Kidney (tissue), 13 donors: ENCODE measurements at regions not wholly inside any gene's neighbourhood (a gene's known extent, or its start where the extent isn't known, plus 50 kb on each side); places are given as distances from the start of the nearest gene placed in this dataset.
A peak's percentile ranks its signal among the peaks of the same experiment; 100 is the strongest.

Source experiments
- DNase-seq, 5 donors: peaks; one replicate each; pipeline ENCODE4 v3.0.0-alpha.2; 2013 to 2020
- FAIRE-seq: peaks from 2 replicates; lab custom pipeline; 2012; peaks lifted over from hg19 to GRCh38; lab: Jason Lieb, UNC
- H3K27ac ChIP-seq, 2 donors: one replicate each; pipeline ENCODE4 v1.7.0; 2013; ENCODE audit warnings: low read depth in 2 of 2, low read length in 2 of 2, inconsistent platforms in 1 of 2
- H3K27me3 ChIP-seq: one replicate; pipeline ENCODE4 v1.7.1; 2013; ENCODE audit warnings: low read length, inconsistent platforms; ENCODE audit not compliant: control insufficient read depth, insufficient read depth
- H3K36me3 ChIP-seq, 3 donors: one replicate each; pipeline versions ENCODE4 v1.7.0 to v1.7.1; 2013; ENCODE audit warnings: low read length in 3 of 3, control low read depth in 1 of 3, inconsistent platforms in 1 of 3; ENCODE audit not compliant: insufficient read depth in 3 of 3, control insufficient read depth in 2 of 3
- H3K4me1 ChIP-seq, 3 donors: one replicate each; pipeline versions ENCODE4 v1.7.0 to v1.7.1; 2013; ENCODE audit warnings: low read length in 3 of 3, inconsistent platforms in 1 of 3, low read depth in 1 of 3; ENCODE audit not compliant: control insufficient read depth in 2 of 3, insufficient read depth in 2 of 3
- H3K4me3 ChIP-seq, 3 donors: one replicate each; pipeline versions ENCODE4 v1.7.0 to v1.8.1; 2013; ENCODE audit warnings: low read length in 3 of 3, control low read depth in 1 of 3, inconsistent platforms in 1 of 3
- H3K9ac ChIP-seq, 3 donors: one replicate each; pipeline versions ENCODE4 v1.7.0 to v1.7.1; 2013; ENCODE audit warnings: low read length in 3 of 3, control low read depth in 1 of 3, inconsistent platforms in 1 of 3
- H3K9me3 ChIP-seq, 3 donors: one replicate each; pipeline versions ENCODE4 v1.7.0 to v1.7.1; 2013; ENCODE audit warnings: low read length in 3 of 3, control low read depth in 1 of 3, inconsistent platforms in 1 of 3; ENCODE audit not compliant: control insufficient read depth in 2 of 3, insufficient read depth in 1 of 3
- intact Hi-C: fragments of 100-400 bp; cut with DNase I; formaldehyde crosslinking; loops from one replicate; pipeline ENCODE4 v1.11.1; 2022
- TF ChIP-seq, protein P1 (sequence below): IDR thresholded peaks from 3 replicates; pipeline ENCODE4 v1.5.1; 2012; ENCODE audit warnings: mild to moderate bottlenecking, moderate library complexity, borderline replicate concordance; ENCODE audit not compliant: insufficient read depth; ENCODE audit errors: extremely low read depth
- donor health status: control.
- donor health status: control.
- donor health status: control.
- donor health status: control.
- donor health status: control.
- donor health status: DM: yes; HTN: yes; CAD: no.
- donor health status: Normal renal cell carcinoma (clear cell type).

DNA sequence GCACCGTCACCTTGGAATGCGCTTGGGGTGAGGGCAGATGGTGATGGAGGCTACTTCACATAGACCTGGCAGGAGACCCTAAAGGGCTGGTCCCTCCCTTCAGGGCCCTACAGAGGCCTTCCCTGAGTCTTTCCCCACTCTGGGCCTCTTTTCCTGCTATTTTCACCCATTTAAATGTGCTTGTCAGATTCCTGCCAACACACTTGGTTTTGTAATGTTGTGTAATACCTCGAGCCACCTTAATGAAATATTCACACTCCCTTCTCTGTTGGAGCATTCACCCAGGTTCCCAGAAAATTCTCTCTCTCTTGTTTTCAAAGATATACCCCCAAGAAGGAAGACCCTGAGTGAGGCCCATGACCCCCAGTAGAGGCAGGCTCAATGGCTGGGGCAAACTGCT lies 456.6 kb upstream of the DYNLRB2 start:
- H3K4me3 ChIP-seq, result no peak overlapping the region
- peak overlapping the region in 1 of 3 donors; percentile 32 for H3K9ac ChIP-seq
- no peaks in the 10 kb centered on the region for H3K36me3 ChIP-seq
- TF ChIP-seq, protein P1, sequence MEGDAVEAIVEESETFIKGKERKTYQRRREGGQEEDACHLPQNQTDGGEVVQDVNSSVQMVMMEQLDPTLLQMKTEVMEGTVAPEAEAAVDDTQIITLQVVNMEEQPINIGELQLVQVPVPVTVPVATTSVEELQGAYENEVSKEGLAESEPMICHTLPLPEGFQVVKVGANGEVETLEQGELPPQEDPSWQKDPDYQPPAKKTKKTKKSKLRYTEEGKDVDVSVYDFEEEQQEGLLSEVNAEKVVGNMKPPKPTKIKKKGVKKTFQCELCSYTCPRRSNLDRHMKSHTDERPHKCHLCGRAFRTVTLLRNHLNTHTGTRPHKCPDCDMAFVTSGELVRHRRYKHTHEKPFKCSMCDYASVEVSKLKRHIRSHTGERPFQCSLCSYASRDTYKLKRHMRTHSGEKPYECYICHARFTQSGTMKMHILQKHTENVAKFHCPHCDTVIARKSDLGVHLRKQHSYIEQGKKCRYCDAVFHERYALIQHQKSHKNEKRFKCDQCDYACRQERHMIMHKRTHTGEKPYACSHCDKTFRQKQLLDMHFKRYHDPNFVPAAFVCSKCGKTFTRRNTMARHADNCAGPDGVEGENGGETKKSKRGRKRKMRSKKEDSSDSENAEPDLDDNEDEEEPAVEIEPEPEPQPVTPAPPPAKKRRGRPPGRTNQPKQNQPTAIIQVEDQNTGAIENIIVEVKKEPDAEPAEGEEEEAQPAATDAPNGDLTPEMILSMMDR, result no peak
- H3K27ac ChIP-seq, result peak overlapping the region in 1 of 2 donors; percentile 60
- FAIRE-seq (no peak), DNase-seq (no peak)
- H3K4me1 ChIP-seq, result peaks cover 0 to 12% (median 0%) of the 10 kb centered on the region in 3 donors
- intact Hi-C loops, result no loop called here
- no peaks in the 10 kb centered on the region for H3K27me3 ChIP-seq
- no peaks in the 10 kb centered on the region for H3K9me3 ChIP-seq

DNA sequence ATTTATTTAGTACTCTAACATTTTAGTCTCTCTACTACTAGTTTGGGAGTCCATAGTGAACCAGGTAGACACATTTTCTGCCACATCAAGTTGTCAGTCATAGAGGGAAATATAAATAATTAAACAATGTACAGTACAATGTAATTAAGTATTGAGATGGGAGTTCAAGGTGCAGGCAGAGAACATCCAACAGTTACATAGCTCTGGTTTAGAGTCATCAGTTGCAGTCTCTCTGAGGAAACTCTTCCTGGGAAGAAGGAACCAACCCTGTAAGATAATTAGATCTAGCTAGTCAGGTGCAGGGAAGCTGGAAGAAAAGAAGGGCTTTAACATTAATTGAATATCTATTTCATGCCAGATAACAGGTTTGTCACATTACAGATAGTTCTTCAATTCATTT lies 457.9 kb upstream of the DYNLRB2 start:
- Histone ChIP-seq H3K4me3 (no peak overlapping the region), H3K9me3 (no peaks in the 10 kb centered on the region), H3K9ac (no peak overlapping the region), H3K4me1 (peaks cover 0 to 12% (median 0%) of the 10 kb centered on the region in 3 donors), H3K36me3 (no peaks in the 10 kb centered on the region), H3K27ac (no peak overlapping the region), H3K27me3 (no peaks in the 10 kb centered on the region)
- FAIRE-seq, result no peak
- TF ChIP-seq, protein P1, result no peak
- intact Hi-C loops, result no loop called here
- no peak for DNase-seq

DNA sequence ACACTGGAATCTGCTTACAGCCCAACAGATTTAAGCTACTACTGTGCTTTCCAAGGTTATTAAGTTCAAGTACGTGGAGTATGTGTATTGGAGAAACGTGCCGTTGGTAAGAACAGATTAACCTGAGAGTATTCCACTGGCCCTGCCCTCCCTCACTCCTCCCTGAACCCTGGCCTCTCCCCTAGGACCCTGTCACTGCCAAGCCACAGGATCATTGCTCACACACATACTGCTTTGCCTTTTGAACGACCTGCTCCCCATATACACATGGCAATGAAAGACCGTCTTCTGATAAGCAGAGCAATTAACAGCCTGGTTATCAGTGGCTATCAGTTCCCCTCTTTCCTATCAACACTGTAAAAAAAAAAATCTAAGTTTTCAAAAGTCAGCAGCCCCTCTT lies 458.9 kb upstream of the DYNLRB2 start:
- Histone ChIP-seq H3K4me1 (peaks cover 0 to 12% (median 0%) of the 10 kb centered on the region in 3 donors), H3K27ac (no peak overlapping the region), H3K27me3 (no peaks in the 10 kb centered on the region), H3K4me3 (no peak overlapping the region), H3K9me3 (no peaks in the 10 kb centered on the region), H3K9ac (no peak overlapping the region), H3K36me3 (no peaks in the 10 kb centered on the region)
- intact Hi-C loops, result no loop called here
- DNase-seq, result no peak
- TF ChIP-seq, protein P1, result no peak
- FAIRE-seq, result no peak

DNA sequence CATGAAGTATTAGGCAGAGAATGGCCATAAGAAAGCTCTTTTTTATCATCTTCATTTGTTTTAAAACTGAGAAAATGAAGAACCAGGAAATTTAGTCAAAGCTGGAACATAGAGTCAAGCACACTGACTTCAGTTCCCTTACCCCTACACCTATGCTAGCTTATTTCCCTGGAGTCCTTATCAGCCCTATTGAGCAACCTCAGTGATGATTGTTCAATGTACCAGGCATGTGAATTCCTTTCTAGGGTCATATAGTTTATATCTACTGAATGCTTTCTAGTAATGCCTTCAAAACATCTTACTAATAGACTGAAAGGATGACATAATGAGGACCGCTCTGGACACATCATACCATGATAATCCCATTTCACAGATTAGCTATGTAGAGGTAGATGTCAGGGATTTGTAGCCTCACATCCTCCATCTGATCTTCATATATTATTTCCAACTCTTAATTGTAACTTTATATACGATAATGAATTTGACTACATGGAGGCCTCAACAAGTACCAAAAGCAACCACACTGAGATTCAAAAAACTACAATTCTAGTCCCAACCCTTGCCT lies 460.4 kb upstream of the DYNLRB2 start:
- intact Hi-C loops, result no loop called here
- TF ChIP-seq, protein P1, result no peak

More for the DNA sequence above, 460.4 kb upstream of the DYNLRB2 start:
- Histone ChIP-seq H3K9ac (no peak overlapping the region), H3K4me1 (peaks cover 0 to 12% (median 0%) of the 10 kb centered on the region in 3 donors), H3K4me3 (no peak overlapping the region), H3K27ac (no peak overlapping the region), H3K27me3 (no peaks in the 10 kb centered on the region), H3K36me3 (no peaks in the 10 kb centered on the region), H3K9me3 (no peaks in the 10 kb centered on the region)
- FAIRE-seq (no peak), DNase-seq (no peak)
